GM18873 (cell line): ENCODE measurements at regions not wholly inside any gene's neighbourhood (a gene's known extent, or its start where the extent isn't known, plus 50 kb on each side); places are given as distances from the start of the nearest gene placed in this dataset.
"Not testable (repeated sequence)": the region's sequence is repeated elsewhere in the genome, so short reads cannot be mapped to it uniquely, and the experiment has no call there.

Source experiments
- ATAC-seq: cut with Tn5 transposase; IDR thresholded peaks from one replicate; pipeline ENCODE4 v1.9.1; 2021; ENCODE audit warnings: mild to moderate bottlenecking, moderate library complexity, moderate number of reproducible peaks; ENCODE audit not compliant: unreplicated experiment, low FRiP score

DNA sequence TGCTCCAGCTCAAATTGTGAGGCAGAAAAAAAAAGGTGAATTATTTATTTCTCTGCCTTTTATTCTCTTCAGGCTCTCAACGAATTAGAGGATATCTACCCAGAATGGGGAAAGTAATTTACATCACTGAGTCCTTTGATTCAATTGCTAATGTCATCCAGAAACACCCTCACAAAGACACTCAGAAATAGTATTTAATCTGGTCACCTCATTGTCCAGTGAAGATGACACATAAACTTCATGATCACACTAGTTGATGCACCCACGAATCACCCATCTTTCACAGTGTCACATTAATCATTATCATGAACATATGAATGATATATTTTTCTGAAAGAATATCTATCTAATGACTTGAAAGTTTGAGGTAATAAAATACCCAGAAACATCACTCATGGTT, 868.5 kb downstream of the BRINP3 start:
- ATAC-seq = no peak

DNA sequence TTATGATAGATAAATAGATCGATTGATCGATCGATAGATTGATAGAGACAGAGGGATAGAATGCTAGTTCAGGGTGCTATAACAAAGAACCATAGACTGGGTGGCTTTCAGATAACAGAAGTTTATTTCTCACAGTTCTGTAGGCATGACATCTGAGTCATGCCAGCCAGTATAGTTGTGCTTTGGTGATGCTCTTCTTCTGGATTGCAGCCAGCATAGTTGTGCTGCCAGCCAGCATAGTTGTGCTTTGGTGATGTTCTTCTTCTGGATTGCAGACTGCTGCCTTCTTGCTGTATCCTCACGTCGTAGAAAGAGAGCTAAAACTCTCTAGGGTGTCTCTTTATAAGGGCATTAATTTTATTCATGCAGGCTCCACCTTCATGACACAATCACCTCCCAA, 860.8 kb downstream of the BRINP3 start:
- no peak for ATAC-seq

DNA sequence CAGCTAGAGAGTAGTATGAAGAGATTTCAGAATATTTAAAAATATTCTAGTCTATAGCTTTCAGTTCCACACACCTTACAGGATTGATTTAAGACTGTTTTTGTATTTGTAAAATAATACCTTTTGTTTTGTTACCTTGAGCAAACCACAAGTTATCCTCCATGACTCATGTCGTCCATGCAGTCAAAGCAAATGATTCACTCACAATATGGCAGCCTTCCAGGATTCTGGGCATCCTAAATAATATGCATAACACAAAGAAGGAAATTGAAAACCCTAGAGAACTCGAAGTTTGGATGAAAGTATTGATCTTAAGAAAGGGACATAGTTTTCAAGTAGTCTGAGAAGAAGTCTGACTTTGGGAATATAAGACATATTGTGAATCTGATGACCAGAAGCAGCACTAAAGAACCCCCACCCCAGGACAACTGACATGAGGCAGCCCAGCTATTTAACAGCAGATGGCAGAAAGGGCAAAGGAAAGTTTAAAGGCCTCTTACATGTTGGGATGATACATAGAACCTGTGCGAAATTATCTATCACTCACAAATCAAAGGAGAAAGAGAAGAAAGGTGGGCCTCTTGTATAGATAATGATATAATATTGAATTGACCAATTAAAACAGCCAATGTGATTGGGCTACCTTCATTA, 857.9 kb downstream of the BRINP3 start:
- no peak for ATAC-seq

DNA sequence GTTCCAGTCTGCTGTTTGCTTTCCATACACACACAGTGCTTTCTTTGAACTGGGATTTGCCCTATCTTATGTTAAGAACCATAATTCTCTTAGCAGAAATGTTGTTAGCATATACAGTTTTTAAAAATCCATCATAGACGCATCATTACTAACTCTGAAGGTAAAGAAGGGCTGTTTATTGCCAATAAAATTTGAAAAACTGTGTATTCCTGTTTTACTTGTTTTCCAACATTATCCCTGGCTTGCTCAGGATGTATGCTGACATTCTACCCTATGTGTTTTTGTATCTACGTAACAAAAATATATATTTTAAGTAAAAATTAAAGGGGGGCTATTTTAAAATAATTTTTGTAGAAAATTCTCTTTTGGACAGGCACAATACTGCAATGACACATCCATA, 857.2 kb downstream of the BRINP3 start:
- ATAC-seq = no peak

DNA sequence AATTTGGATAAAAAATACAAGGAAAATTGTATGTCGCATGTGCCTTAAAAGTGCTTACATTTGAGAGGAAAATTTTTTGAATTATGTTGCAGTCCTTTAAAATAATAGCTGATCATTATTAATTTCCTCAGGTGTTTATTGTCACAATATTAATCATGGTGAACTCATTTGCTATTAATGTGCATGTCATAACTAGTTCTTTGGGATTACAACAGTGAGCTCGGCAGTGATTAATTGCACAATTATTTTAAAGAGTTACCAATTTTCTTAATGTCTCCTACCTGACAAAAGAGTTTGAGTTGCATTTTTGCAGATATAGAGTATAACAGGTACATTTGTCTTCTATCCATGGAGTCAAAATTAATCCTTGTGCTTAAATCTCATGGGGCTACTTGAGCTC, 854.3 kb downstream of the BRINP3 start:
- no peak for ATAC-seq

DNA sequence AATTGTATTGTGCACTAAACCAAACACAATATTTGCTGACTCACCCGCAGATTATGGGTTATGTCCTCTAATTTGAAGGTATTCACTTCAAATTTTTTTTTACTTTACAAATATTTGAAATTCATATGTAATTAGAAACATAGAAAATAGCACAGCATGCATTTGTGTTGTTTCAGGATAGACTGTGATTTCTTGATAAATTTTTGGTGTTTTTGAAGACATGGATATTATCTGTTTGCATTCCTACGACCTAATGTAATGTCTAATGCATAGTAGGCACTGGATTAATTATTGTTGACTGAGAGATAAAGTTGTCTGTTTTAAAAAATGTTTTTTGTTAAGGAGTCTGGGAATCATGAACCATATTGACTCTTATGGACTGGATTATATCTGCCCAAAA, 850.2 kb downstream of the BRINP3 start:
- ATAC-seq = no peak

DNA sequence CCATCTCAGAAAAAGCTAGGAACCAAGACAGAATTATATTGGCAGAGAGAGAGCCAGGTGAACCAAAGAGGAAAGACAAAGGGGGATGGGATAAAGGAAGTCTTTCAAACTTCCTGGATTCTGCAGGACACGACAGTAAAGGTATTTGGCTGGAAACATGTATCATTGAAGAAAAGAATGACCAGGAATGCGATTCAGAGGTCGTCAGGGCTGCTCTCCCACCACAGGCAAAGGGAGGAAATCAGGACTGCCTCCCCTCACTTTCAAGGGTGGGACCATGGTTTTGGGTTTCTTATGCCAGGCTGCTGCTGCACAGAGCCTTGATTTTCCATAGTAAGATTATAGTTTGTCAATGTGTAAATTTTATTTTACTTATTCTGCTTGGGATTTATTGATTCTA, 848.8 kb downstream of the BRINP3 start:
- ATAC-seq = no peak

DNA sequence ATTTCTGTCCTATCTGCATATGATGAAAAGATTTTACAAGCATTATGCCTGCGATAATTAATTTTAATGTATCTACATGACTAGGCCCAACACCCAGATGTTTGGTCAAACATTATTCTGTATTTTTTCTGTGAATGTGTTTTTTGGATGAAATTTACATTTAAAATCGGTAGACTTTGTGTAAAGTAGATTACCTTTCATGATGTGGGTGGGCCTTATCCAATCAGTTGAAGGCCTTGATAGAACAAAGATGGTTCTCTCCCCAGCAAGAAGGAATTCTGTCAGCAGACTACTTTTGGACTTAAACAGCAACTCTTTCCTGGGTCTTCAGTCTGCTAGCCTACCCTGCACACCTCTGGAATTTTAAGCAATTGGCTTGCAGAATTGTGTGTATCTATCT, 844.0 kb downstream of the BRINP3 start:
- ATAC-seq = no peak

DNA sequence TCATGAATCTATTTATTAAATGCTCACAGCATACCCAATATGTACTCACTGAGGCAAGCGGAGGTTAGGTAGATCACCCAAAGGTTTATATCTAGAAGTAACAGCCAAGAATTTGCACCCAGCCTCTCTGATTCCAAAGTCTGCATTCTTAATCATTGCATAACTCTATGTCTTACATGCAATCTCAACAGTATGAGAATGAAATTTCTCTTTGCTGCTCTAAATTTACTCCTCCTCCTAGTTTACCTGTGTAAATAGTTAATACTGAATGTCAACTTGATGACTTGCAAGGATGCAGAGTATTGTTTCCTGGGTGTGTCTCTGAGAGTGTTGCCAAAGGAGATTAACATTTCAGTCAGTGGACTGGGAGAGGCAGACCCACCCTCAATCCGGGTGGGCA, 840.6 kb downstream of the BRINP3 start:
- no peak for ATAC-seq

DNA sequence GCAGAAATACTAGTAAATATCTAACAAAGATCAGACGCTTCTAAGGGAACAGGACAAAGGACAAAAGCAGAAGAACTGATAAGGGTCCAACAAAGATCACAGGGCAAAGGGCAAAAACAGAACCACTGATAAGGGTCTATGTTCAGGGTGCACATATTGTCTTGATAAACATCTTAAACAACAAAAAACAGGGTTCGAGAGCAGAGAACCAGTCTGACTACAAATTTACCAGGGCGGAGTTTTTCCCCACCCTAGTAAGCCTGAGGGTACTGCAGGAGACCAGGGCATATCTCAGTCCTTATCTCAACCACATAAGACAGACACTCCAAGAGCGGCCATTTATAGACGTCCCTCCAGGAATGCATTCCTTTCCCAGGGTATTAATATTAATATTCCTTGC, 833.5 kb downstream of the BRINP3 start:
- not testable (repeated sequence) for ATAC-seq

DNA sequence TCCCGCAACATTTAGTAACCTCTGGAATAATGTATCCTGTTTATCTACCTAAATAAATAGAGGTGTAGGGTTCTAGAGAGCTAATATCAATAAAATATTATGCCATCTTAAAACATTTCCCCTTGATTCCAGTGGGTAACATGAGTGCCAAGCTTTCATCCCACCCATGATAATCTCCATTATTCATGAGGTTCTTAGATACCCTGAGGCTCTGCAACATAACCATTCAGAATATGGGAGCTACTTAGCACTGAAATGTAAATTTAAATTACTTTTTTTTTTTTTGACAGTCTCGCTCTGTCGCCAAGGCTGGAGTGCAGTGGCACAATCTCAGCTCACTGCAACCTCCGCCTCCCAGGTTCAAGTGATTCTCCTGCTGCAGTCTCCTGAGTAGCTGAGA, 832.7 kb downstream of the BRINP3 start:
- ATAC-seq = no peak

DNA sequence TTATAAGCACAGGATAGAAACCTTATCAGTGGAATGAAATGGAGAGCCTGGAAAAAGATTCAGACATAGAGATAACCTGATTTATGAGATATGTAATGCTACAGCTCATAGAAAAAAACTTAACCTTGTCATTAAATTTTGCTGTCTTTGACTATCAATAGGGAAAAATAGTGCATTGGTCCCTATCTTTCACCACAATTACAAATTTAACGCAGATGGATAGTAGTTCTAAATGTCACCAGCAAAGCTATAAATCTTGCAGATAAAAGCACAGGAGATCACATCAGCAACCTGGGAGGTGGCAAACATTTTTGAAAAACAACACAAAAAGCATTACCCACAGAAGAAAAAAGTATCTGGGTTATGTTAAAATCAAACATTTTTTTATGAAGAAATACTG, 831.6 kb downstream of the BRINP3 start:
- no peak for ATAC-seq

DNA sequence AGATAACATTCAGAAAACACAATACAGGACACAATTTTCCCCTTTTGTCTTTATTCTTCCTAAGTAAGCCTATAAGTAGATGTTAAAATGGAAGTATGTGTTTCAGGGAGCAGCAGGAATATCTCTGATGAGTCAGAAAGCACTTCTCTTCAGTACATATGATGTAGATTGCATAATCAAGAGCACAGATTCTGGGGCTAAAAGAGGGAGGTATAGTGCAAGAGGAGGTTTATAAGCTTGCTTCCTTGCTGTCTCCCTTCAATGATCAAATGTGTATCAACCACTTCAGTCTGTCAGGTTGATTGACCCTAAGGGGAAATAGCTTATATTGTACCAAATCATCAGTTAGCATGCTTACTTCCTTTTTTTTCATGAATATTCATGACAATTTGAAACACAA, 822.8 kb downstream of the BRINP3 start:
- no peak for ATAC-seq

DNA sequence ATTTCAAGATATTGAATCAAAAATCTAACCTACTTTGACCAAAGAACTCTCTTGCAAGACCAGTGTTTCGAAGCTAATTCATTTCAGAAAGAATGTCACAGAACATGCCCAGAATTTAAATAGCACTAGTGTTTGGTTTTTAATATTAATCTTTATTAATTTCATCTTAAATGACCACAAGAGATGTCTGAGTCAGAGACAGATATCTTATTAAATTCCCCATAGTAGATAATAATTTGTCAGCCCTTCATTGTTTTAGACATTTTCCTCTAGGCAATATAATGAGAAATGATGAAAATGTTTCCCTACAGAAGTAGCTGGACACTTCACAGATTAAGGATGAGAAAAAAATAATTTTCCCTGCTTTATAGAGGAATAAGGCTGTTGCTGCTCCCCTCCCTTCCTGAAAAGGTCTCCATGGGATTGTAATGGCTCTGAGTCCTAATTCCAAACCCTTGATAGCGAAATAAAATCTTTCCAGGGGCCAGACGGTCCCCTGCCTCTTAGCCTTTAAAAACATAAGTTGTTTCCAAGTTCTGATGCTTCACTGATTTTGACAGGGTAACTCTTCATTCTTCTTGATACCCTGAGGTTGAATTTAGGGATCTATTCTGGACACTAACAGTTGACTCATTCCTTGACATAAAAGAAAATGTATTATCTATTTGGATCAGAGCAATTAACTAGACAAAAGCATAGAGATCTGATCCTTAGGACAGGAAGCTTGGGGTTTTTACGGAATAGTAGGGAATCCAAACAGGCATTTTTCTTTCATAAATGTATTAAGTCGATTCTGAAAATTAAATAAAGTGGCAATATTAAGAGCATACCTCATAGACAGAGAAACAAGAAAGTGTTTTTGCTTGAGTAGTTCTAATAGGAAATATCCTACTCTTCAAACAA, 820.8 kb downstream of the BRINP3 start:
- no peak for ATAC-seq

DNA sequence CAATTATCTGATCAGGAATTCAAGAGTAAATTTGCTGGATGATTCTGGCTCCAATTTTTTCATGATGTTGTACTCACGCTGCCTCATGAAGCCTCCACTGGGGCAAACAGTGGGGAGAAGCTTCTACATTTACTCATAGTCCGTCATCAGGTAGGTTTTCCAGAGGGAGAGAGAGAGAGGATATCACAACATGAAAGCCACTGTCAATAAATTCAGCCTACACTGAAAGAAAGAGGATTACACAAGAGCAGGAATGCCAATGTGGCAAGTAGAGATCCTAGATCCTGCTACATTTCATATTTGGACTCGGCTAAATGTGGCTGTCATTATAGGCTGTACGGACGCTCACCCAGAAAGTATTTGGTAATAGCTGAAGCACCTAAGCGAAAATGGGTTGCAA, 819.9 kb downstream of the BRINP3 start:
- no peak for ATAC-seq

DNA sequence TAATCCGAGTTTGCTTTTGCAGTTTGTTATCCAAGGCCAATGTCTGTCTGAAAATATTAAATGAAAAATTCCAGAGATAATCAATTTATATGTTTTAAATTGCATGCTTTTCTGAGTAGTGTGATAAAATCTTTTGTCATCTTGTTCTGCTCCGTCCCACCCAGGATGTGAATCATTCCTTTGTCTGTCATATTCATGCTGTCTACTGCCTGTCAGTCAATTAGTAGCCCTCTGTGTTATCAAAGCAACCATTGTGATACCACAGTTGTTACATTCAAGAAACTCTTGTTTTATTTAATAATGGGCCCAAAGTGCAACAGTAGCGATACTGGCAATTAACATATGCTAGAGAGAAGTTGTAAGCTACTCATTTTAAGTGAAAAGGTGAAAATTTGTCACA, 819.3 kb downstream of the BRINP3 start:
- ATAC-seq = no peak

DNA sequence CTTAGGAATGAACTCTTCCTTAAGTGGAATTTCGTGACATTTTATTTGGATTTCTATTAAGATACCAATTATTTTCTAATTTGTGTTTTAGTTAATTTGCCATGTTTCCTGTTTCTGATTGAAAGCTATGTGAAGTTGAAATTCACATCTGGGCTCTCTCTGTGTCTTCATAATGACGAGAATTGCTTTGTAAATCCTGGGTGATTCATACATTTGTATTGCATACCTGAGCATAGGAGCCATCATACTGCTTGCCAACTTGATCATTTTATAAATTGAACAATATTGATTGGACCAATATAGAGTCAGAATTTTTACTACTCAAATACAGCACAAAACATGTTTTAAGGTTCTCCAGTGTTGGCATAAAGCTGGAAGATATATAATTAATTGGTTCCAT, 817.9 kb downstream of the BRINP3 start:
- ATAC-seq = no peak

DNA sequence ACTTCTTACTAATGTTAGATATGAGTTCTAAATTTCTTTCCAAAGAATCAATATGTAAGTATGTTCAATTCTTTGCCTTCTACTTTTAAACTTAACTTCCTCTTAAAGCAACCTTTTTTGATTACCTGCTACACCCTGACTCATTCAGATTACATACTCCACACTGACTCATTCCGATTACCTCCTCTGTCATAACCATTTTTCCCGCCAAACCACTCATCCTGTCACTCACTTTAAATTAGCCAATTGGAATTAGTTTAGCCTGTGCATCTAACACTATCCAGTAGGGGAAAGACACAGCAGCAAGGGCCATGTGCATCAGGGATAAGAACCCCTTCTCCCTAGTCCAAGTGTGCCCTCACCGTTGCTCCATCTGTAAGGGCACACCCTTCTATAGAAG, 815.5 kb downstream of the BRINP3 start:
- no peak for ATAC-seq

DNA sequence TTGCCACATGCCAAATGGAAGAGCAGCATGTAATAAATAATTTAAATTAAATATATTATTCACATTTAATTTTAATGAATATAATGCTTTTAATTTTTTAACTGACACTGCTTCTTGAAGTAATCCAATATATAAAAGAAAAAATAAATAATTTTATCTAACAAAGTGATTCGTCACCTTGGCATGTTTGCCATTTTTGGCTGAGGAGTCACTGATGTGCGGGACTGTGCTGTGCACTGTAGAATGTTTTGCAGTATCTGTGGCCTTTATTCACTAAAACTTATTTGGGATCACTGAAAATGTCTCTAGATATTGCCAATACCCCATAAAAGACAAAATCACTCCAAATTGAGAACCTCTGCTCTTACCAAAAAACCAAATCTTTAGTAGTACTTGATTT, 807.8 kb downstream of the BRINP3 start:
- no peak for ATAC-seq

DNA sequence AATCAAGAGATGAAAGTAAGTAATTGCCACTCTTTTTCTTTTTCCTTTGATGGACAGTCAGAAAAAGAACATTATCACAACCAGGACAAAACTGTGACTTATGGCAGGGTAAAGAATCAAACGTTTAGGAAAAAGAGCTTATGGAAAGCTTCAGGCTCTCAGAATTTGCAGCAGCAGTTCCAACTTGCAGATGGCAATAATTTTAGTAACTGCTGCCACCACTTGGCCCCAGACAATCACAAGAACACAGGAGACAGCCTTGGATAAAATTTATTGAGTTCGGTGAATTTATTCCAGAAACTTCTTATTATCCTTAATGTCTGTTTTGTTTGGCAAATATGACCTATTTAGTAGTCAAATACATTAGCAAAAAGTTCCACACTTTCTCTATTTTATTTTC, 804.4 kb downstream of the BRINP3 start:
- ATAC-seq = no peak

DNA sequence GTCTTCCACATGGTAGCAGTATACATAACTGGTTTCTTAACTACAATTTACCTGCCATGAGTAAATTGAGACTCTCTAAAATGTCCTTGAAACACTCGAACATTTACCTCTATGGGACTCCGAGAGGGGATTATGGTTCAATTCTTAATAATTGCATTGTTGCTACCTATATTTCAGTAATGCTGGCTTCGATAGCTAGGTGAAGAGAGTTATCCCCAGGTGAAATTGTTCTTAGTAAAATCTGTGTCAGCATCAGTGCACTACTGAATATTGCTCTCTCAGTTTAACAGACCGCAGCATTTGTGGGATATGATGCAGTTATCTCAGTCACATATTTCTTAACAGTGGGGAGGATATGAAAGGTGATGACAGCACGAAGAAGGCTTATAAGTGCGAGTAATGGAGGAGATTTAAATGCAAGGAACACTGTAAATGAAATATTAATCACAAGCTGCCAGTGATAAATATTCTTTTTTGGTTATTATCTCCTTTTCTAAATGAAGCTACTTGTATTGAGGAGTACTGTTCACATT, 801.9 kb downstream of the BRINP3 start:
- ATAC-seq = no peak

DNA sequence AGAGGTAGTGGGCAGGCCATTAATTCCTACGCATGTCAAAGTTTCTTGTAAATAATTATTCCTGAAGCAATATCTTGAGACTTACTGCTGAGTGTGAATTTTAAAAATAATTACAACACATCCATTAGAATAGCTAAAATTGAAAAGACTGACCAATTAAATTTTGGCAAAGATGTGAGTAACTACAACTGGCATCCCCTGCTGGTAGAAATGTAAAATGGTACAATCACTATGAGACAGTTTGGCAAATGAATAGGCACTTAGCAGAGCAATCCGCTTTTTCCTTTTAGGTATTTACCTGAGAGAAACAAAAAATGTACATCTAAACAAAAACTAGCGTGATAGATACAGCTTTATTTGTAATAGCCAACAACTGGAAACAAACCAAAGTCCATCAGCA, 798.9 kb downstream of the BRINP3 start:
- ATAC-seq = no peak
